ENCODE measurements at regions not wholly inside any gene's neighbourhood (a gene's known extent, or its start where the extent isn't known, plus 50 kb on each side); places are given as distances from the start of the nearest gene placed in this dataset.

DNA sequence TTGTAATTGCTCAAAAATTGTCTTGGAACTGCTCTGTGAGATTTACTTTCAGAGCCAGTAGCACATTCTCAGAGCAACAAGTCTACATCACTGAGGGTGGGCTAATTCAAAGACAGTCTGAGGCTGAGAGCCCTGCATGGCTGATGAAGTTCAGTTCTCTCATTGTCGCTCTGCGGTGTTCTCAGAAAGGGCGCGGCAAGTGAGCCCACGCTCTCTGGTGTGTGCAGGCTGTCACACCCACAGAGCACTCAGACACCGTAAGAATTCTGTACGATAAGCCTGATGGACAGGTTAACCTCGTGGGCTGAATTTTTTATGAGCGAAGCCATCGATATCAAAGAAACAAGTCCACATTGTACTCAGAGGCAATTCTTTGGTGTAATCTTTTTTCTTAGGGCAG, 557.8 kb downstream of the HACE1 start:
- TF ChIP-seq CTCF (IDR thresholded peaks at IDR 0.05) (no peak), EP300 (IDR thresholded peaks at IDR 0.05; ENCODE audit: low read depth) (no peak), POLR2AphosphoS5 (IDR thresholded peaks at IDR 0.05) (no peak)
